HG03571 (cell line): ENCODE measurements at regions not wholly inside any gene's neighbourhood (a gene's known extent, or its start where the extent isn't known, plus 50 kb on each side); places are given as distances from the start of the nearest gene placed in this dataset.

Experiments used
- ATAC-seq: cut with Tn5 transposase; IDR thresholded peaks from one replicate; pipeline ENCODE4 v1.9.1; 2021; ENCODE audit not compliant: unreplicated experiment

DNA sequence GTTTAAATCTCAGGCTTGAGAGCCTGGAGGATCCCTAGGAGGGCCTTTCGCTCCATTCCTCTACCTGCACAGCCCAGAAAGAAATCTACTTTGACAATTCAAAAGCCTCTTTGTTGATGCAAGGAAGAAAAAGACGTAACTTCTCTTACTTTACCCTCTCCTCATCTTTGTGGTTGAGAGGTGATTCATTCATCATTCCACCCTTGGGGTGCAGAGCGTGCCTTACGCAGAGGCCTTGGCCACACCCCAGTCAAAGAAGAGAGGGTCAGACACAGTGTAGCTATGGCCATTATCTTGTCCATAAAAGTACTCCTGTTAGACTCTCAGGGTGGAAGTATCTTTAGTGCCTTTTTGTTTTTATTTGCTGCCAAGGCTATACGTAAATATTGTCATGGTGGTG is 184.0 kb downstream of the IRS2 start:
- ATAC-seq, result no peak

DNA sequence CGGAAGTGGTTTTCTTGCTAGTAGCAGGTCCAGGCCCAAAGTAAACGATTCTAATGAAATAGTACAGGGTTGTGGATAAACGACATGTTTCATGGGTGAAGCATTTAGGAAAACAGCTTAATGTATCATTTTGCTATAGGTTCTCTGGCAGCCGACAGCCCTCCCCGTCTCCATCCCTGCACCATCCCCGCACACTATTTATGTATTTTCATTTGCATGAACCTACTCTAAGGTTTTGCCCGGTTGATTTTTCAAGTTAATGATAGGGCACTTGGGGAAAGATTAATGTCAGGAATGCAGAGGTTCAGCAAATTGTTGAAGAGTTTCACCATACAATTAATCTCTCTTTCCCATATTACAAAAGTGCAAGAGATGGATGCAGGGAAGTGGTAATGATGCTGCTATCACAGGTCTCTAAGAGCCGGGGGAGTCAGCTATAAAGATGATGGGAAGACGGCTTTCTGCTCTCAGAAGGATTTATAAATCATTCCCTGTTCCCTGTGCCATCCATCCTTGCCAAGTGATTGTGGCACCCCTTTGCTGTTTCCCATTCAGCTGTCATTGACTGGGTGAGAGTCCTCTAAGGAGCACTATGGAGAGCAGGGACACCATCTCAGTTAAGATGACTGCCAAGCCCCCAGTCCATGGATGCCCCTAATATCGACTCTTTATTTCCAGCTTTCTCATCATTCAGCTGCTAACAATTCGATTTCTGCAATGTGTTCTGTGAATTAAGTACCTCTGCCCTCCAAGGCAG is 186.3 kb downstream of the IRS2 start:
- no peak for ATAC-seq

DNA sequence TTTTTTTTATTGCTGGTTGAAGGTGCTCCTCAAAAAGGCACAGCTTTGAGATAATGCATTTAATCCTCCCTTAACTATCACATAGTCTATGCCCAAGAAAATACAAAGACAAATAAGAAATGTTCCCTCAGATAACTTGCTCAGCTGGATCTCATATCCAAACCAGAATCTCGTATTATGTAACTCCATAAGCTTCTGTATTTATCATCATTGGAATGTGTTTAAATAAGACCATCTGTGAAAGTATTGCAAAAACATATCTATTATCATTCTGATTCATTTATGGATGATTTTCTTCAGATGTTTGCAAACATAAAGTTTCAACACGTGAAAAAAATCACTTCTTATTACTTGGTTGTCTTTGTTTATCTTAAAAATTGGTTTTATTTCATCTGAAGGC is 190.9 kb downstream of the IRS2 start:
- no peak for ATAC-seq

DNA sequence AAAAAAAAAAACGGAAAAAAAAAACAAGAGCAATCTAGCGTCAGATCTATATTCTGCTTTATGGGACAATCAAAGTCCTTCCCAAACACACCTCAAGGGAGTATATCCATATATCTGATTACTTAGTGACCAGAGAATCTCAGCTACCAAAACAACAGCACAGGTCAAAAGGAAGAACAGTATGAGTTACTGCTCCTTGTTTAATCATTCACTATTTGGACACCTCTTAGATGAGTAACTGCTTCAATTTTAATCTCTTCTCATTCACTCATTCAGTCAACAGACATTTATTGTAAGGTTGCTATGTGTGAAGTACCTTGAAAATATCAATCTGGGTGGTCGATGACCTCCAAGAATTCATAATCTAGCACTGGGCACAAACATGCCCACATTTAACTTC is 193.2 kb downstream of the IRS2 start:
- no peak for ATAC-seq

DNA sequence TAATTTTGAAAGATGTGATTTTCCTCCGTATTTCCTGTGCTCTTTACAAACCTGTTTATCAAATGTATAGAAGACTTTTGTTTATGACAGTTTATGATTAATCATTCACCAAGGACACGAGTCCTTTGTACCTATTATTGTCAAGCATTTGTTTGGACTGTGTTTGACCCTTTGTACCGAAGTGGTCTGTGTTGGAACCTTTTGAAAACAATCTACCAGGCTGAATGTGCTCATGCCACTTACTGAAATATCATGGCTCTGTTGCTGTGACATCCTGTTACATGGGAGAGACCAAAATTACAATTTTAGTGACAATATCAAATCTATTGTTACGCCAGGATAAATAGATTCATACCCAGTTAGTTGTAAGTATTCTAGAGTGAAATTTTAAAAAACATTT is 193.6 kb downstream of the IRS2 start:
- no peak for ATAC-seq

DNA sequence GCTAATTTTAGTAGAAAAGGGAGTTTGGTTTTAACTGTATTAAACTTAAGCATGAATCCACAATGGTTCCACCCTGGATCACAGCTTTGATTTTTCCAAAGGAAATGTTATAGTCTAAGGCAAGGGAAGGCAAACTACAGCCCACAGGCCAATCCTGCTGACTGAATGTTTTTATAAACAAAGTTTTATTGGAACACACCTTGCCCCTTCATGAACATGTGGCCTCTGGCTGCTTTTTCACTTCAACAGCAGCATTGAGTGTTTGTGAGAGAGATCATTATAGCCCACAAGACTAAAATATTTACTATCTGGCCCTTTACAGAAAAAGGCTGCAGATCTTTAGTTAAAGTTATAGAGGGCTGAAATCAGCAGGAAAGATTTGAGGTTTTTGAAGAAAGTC is 198.7 kb downstream of the IRS2 start:
- no peak for ATAC-seq

DNA sequence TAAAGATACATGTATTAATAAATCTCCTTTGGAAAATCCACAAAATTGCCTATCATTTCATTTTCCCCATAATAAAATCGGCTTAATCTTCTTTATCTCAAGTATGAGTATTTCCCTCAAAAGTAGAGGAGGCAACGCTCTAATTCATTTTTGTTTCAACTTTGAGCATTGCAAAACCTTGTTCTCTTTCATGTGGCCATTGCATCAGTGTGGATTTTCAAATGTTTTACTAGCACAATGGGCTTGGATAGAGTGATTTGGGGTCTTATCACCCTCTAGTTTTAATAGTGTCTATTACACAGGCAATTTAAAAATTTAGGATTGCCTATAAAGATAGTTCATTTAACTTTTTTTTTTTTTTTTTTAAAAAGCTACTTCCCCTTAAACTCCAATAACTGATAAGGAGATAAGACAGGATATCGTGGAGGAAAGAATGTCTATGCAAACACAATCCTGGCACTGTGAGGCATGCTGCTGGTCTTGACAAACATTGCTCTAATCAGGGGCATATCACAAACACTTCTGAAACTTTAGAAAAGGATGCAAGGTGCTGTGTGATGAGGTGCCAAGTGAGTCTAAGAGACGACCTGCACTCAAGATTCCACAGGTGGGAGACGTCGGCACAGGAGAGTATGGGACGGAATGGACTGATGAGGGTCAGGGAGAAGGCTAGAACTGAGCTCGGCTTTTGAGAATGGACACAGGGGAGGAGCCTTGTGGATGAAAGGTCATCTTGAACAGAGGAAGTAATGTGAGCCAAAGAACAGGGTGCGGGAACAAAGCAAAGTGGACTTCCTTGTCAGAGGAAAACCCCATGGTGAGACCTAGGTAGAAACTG is 199.7 kb downstream of the IRS2 start:
- no peak for ATAC-seq

DNA sequence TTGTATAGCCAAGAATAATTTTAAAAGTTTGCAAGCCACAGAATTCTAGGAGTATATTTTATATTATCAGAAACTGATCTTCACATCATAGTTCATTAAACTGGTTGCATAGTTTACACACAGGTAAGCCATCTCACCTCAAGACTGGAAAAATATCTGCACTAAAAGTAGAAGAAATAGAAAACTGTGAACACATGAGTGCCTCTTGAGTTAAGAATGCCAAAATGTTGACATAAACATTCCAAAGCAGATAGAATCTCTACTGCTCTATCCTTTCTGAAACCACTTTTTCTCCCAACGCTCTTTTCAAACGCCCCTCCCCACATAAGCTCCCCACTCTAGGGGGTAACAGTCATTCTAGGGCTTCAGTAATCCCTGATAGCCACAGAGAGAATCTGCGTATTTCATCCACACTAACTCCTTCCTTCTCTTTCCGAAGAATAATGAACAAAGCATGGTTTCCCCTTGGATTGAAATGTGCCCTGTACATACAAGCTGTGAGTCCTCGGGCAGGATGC is 201.5 kb downstream of the IRS2 start:
- no peak for ATAC-seq

DNA sequence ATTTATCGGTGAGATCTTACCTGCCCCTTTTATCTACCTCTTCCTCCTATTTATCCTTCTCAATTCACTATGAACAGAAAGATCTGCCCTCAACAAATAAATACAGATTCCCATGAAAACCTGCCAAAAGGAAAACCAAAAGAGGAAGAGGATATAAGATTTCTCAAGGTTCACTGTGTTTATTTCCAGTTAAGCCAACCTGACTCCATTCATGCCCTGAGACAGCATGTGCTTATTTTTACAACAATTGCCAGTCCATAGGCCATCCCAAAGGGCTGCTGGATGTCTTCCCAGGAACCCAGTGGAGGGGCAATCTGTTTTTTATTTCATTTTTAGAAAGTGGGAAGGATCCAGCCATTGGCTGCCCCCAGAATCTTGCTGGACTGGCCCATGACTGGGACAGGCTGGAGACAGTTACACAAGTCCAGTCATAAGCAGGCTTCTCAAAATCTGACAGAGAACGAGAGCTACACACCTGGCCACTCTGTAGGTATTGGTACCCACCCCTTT is 209.1 kb downstream of the IRS2 start:
- no peak for ATAC-seq

DNA sequence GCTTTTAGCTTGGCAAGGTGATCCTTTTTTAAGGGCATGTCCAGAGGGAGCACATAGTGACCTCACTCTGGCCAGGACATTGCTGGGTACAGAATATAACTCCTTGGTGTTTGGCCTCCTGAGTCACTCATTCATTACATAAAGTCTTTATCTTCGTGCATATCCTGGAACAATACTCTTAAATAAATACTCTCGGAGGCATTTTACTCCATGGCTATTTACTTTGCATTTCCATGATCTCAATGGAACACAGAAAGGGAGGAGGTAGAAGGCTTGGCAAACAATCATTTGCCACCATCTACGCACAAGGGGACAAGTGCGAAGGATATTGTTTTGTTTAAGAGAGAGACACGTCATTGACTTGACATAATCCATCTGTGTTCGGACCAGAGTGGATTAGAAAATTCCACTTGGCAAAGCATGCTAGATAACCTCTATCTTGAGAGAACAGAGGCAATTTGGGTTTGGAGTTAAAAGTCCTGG is 210.0 kb downstream of the IRS2 start:
- ATAC-seq, result no peak

DNA sequence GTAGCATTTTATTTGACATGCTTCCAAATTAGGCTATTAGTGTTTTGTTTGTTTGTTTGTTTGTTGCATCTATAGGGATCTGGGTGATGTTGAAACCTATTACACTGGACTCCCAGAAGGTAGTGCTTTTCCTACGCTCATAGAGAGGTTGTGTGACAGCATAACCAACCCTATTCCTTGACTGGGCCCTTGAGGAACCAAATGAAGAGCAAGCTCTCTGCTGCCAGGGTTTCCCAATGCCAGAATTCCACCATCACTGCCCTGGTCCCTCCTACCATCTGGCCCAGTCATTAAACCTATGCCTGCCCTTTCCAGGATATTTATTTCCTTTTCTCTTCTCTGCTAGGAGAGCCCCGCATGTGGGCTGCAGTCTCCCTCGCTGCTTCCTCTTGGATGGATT is 210.6 kb downstream of the IRS2 start:
- no peak for ATAC-seq

DNA sequence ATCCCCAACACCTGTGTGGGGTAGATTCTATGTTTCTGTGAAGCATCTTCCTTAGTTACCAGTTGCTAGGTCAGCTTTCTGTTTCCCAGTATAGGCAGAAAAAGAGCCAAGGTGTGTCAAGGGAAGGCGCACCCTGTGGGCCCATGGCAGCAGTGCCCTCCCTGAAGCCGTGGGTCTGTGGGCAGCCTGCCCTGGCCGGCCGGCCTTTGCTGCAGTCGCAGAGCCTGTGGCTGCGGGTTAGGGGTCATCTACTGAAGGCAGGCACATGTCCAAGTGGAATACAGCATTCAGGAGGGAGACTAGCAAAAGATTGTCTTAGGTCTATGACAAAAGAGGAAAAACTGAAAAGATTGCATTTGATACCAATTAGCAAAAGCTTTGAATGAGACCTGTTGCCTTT is 214.0 kb downstream of the IRS2 start:
- ATAC-seq, result no peak

DNA sequence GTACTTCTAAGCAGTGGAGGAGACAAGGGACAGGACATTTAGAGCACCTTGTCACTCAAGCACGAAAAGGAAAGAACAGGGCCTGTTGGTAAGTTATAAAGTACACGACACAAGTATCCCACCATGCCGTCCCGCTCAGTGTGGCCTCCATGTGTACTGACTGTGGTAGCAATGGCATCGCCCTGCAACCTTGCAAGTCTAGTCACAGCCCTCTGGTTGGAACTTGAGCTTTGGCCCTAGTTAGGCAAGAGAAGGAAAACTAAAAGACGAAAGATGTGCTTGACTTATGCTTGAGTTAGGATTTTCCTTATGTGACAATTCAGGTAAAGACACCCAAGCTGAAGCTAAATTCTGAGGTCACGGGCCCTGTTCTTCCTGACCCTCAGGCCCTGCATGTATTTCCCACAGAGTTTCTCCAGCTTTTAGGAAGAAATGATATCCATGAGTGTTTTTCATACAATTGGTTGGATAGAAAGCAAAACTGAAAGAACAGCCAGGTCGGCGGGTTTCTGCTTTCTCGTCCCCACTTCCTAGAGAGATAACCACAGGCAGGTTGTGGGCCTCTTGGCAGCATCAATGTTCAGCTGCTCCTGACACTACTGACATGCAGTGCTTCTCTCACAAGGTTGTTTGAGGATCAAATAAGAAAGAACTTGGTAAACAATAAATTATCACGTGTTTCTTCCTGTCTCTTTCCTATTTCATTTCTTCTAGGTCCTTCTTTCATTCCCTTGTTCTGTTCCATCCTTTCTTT is 216.2 kb downstream of the IRS2 start:
- ATAC-seq, result peak; percentile 90

DNA sequence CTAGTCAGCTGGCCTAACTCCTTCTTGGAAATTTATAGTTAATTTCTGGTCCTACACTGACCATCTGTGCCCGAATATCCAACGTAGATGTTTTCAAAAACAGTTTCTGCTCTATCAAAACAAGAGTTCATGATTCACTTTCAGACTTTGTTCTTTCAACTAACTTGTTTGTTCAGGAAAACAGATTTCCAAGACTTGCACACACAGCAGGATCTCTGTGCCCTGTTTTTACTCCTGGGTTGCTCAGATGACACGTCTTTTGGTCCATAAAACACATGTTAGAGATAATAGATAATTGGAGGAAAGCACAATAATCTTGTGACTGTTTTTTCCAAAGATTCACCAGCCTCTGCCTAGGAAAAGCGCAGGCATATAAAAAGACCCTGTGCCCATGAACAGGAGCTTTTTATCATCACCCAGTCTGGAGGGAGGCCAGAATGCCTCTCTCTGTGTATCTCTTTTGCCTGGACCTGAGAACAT is 218.0 kb downstream of the IRS2 start:
- no peak for ATAC-seq

DNA sequence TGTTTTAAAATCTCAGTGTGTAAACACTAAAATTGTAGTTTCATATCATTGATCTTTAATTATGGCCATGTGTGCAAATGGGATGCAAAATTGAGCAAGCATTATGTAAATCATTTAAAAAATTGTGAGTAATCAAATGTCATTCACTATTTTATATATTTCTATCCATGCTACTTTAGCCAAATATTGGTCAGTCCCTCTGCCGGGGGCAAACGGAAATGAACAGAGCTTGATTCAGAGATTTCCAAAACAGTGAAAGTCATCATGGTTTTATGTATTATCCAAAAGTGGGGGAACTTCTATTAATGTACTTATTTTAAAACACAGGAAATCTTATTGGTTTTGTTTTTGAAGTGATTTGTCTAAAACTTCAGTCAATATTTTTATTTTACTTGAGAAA is 219.1 kb downstream of the IRS2 start:
- ATAC-seq, result no peak

DNA sequence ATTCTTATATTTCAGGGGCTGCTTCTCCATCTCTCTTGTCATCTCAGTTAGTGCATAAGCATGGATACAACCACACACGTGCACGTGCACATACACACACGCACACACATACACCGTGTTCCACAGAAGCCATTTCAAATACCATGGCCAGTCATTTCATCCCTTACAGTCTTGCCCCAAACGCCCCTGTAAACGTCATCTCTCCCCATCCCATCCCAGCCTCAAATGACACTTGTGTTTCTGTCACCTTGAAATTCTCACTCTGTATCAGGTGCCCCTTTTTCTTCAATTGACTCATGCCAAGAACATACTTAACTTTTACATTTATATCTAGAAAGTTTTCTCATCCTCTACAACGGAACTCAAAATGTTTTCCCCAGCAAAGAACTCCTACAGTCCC is 220.5 kb downstream of the IRS2 start:
- no peak for ATAC-seq

DNA sequence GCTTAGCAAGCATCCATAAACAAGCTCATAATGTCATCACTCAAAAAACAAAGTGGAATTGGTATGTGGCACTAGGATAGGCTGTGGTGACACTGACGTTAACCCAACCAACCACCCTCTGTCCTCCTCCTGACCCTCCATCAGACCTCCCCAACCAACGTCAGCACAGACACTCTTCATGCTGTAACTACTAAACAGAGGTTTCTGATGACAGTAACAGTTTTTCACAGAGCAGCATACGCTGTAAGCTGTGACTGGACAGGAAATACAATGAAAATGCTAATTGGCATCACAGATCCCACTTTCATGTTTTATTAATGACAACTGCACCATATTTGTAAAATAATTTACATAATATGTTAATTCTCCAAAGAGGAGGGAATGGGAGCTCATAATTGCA is 238.0 kb downstream of the IRS2 start:
- no peak for ATAC-seq

DNA sequence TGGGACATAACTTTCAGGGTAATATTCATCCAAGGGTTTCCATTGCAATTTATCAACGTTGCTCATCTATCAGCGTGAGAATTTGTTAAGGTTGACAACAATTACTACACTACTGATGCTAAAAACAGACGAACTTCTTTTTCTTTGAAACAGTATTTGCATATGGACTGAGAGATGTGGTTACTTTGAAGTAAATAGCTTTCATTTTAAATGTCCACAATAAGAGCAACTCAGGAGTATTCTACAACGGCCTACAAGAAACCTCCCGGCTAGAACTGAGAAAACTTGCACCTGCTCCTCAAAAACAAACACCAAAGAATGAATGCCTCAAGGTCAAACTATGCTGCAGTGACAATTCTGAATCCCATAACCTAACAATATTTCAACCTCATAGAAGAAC is 238.4 kb downstream of the IRS2 start:
- no peak for ATAC-seq

DNA sequence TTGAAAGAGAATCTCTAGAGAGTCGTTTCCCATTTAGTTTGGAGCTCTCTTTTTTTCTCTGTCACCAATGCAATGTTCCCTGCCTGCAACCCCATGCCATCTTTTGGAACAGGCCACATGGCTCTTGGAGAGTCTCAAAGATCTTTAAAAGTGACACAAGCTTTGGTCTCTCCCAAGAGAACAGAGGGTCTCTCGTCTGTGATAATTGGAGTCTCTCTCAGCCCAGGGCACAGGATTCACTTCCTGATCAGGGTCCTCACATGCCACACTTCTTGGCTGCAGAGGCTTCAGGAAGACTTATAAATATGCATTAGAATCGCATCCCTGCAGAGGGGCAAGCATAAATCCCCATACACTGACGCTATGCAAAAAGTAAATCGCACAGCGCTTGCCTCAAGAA is 240.5 kb downstream of the IRS2 start:
- no peak for ATAC-seq

DNA sequence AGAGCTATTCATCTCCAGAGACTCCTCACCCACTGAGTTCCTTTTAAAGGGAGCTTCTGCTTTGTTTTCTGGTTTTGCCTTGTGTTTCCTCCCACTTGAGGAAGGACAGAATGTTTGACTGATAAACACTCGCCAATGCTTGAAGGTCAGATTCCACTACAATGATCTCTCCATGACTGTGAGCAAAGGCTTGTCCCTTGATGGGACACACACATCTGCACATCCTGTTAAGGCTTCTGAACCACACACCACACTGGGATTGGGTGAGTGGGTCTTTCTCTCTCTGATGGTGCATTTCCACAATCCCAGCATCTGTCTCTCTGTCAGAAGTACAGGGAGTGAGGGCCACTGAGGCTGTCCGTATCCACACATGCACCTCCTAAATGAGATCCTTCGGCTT is 245.3 kb downstream of the IRS2 start:
- ATAC-seq, result no peak

DNA sequence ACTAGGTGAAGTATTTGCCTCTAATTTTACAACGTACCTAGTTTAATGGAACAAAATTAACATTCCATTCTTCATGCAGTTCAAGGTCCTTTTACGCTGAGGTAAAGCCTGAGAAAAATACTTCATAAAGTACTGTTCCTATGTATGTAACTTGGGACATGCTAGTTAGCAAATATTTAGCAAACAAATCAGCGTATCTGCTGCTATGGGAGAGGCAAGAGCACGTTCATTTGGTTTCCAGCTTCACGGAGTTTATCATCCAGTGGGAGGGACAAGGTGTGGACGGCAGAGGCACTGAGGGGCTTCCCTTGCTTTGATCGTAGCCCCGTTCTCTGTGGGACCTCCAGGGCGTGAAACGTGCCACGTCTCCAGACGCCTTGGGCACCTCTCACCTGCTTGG is 248.8 kb downstream of the IRS2 start:
- ATAC-seq, result no peak
